GM23338 (cell line): ENCODE measurements at regions not wholly inside any gene's neighbourhood (a gene's known extent, or its start where the extent isn't known, plus 50 kb on each side); places are given as distances from the start of the nearest gene placed in this dataset.

Experiments used
- ATAC-seq: fragments of 200-7000 bp; cut with Tn5 transposase; 3 replicates; pipeline ENCODE4 v1.9.1; 2020
- DNase-seq: peaks from one replicate; pipeline ENCODE4 v3.0.0-alpha.2; 2015; ENCODE audit warnings: low spot score
- H2AFZ ChIP-seq: fragments of 200-600 bp; sonication (generic); 2 replicates; pipeline ENCODE4 v1.8.0; 2016; ENCODE audit warnings: antibody characterized with exemption, mild to moderate bottlenecking, moderate library complexity
- H3F3A ChIP-seq: fragments of 200-600 bp; sonication (generic); replicated peaks from 2 replicates; pipeline ENCODE4 v1.8.0; 2017; ENCODE audit warnings: antibody characterized with exemption, mixed run types, low read depth
- H3K27ac ChIP-seq: fragments of 200-600 bp; sonication (generic); 2 replicates; pipeline ENCODE4 v1.6.1; 2016; ENCODE audit warnings: low read depth
- H3K27me3 ChIP-seq: fragments of 200-600 bp; sonication (generic); 2 replicates; pipeline ENCODE4 v1.8.0; 2016; ENCODE audit warnings: mild to moderate bottlenecking, mixed run types, moderate library complexity; ENCODE audit not compliant: insufficient read depth
- H3K36me3 ChIP-seq: fragments of 200-600 bp; sonication (generic); 2 replicates; pipeline ENCODE4 v1.8.0; 2016; ENCODE audit warnings: mild to moderate bottlenecking; ENCODE audit not compliant: insufficient read depth
- H3K4me1 ChIP-seq: fragments of 200-600 bp; sonication (generic); 2 replicates; pipeline ENCODE4 v1.8.0; 2016; ENCODE audit warnings: mild to moderate bottlenecking, moderate library complexity; ENCODE audit not compliant: insufficient read depth
- H3K4me2 ChIP-seq: fragments of 200-600 bp; sonication (generic); 2 replicates; pipeline ENCODE4 v1.7.1; 2017; ENCODE audit warnings: mixed run types
- H3K4me3 ChIP-seq: fragments of 200-600 bp; sonication (generic); 2 replicates; pipeline ENCODE4 v1.6.1; 2016; ENCODE audit warnings: mixed run types
- H3K79me2 ChIP-seq: fragments of 200-600 bp; sonication (generic); replicated peaks from 2 replicates; pipeline ENCODE4 v1.8.0; 2017; ENCODE audit warnings: mild to moderate bottlenecking; ENCODE audit not compliant: insufficient read depth
- H3K9me2 ChIP-seq: fragments of 200-600 bp; sonication (generic); 2 replicates; pipeline ENCODE4 v1.8.0; 2017; ENCODE audit not compliant: insufficient read depth
- H4K20me1 ChIP-seq: fragments of 200-600 bp; sonication (generic); replicated peaks from 2 replicates; pipeline ENCODE4 v1.8.0; 2017; ENCODE audit warnings: mild to moderate bottlenecking; ENCODE audit not compliant: insufficient read depth
- H3K27ac Mint-ChIP-seq: 2 replicates; pipeline ENCODE4 v1.8.0; 2020; ENCODE audit warnings: inconsistent platforms, mild to moderate bottlenecking, moderate library complexity, mixed read lengths
- H3K27me3 Mint-ChIP-seq: 3 replicates; pipeline ENCODE4 v1.8.0; 2022; ENCODE audit warnings: low read depth, mild to moderate bottlenecking, moderate library complexity, mixed read lengths, inconsistent platforms; ENCODE audit not compliant: insufficient read depth, poor library complexity
- H3K36me3 Mint-ChIP-seq: 3 replicates; pipeline ENCODE4 v1.8.0; 2021; ENCODE audit warnings: low read depth, mild to moderate bottlenecking, inconsistent platforms, moderate library complexity, mixed read lengths
- H3K4me1 Mint-ChIP-seq: 3 replicates; pipeline ENCODE4 v1.8.0; 2020; ENCODE audit warnings: mild to moderate bottlenecking, inconsistent platforms, mixed read lengths
- H3K4me3 Mint-ChIP-seq: 3 replicates; pipeline ENCODE4 v1.8.0; 2021; ENCODE audit warnings: moderate library complexity, mild to moderate bottlenecking, inconsistent platforms, mixed read lengths
- H3K9me3 Mint-ChIP-seq: 3 replicates; pipeline ENCODE4 v1.8.0; 2020; ENCODE audit warnings: moderate library complexity, mild to moderate bottlenecking, inconsistent platforms, mixed read lengths
- CREB1 ChIP-seq: fragments of 250-450 bp; sonication (Bioruptor Pico); IDR thresholded peaks from 2 replicates; pipeline ENCODE4 v1.5.0; 2020; ENCODE audit warnings: low read depth, mild to moderate bottlenecking, moderate library complexity
- EZH2 ChIP-seq: fragments of 200-600 bp; sonication (generic); IDR thresholded peaks from one replicate; pipeline ENCODE4 v1.8.0; 2017; ENCODE audit warnings: antibody characterized with exemption, mild to moderate bottlenecking, low read depth; ENCODE audit not compliant: unreplicated experiment
- EZH2phosphoT487 ChIP-seq: fragments of 200-600 bp; sonication (generic); IDR thresholded peaks from one replicate; pipeline ENCODE4 v1.8.1; 2018; ENCODE audit warnings: antibody characterized with exemption; ENCODE audit not compliant: unreplicated experiment
- NANOG ChIP-seq: IDR thresholded peaks from 2 replicates; pipeline ENCODE4 v1.6.1; 2016; ENCODE audit warnings: antibody characterized with exemption, borderline replicate concordance
- POLR2AphosphoS5 ChIP-seq: IDR thresholded peaks from 2 replicates; pipeline ENCODE4 v1.6.1; 2016; ENCODE audit warnings: antibody characterized with exemption, low read depth
- STAT1 ChIP-seq: IDR thresholded peaks from one replicate; pipeline ENCODE4 v1.6.1; 2016; ENCODE audit warnings: antibody characterized with exemption; ENCODE audit not compliant: unreplicated experiment
- ZNF462 ChIP-seq: fragments of 250-450 bp; sonication (Bioruptor Pico); IDR thresholded peaks from 2 replicates; pipeline ENCODE4 v1.5.0; 2020; ENCODE audit warnings: mild to moderate bottlenecking, moderate library complexity
- TF ChIP-seq, protein P1 (sequence below): IDR thresholded peaks from 2 replicates; pipeline ENCODE4 v1.6.1; 2016; ENCODE audit warnings: antibody characterized with exemption

DNA sequence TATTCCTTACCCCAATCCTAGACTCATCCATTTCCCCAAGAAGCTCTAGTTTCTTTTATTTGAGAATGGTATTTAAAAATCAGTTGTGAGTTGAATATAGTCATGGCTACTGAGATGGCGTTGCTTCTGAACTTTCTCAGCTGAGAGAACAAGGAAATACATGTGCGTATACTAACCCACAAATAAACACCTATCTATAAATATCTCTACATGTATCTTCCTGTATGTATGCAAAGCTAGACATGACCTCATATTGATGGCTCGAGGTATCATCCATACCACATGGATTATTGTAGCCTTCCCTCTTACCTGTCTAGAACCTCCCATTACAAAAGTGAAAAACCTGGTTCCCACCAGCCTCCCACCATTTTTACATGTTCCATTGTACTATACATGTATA is 141.0 kb downstream of the UFM1 start (continued):
- TF ChIP-seq ZNF462 (CRISPR knock-in tag) (no peak), STAT1 (no peak)

GRCh38 chr13:38494445-38494844 is 144.8 kb downstream of the UFM1 start:
- Histone ChIP-seq H3K4me1 (no peaks in the 10 kb centered on the region), H3F3A (no peaks in the 10 kb centered on the region), H3K27ac (no peak overlapping the region), H4K20me1 (no peaks in the 10 kb centered on the region), H3K79me2 (no peaks in the 10 kb centered on the region), H3K36me3 (no peaks in the 10 kb centered on the region), H3K4me3 (no peak overlapping the region), H3K27me3 (no peaks in the 10 kb centered on the region), H3K9me2 (no peaks in the 10 kb centered on the region), H2AFZ (no peak overlapping the region), H3K4me2 (no peak overlapping the region)
- no peak; the same call in 1 of the 3 replicates for ATAC-seq
- Mint-ChIP-seq H3K27me3 (no peaks in the 10 kb centered on the region), H3K4me1 (no peaks in the 10 kb centered on the region), H3K9me3 (no peaks in the 10 kb centered on the region), H3K4me3 (no peak overlapping the region), H3K36me3 (no peaks in the 10 kb centered on the region; the same call in 2 of the 3 replicates), H3K27ac (no peak overlapping the region)
- no peak for DNase-seq
- TF ChIP-seq NANOG (no peak), EZH2 (no peak), EZH2phosphoT487 (no peak), CREB1 (no peak), POLR2AphosphoS5 (no peak), ZNF462 (CRISPR knock-in tag) (no peak), STAT1 (no peak)
- TF ChIP-seq, protein P1, sequence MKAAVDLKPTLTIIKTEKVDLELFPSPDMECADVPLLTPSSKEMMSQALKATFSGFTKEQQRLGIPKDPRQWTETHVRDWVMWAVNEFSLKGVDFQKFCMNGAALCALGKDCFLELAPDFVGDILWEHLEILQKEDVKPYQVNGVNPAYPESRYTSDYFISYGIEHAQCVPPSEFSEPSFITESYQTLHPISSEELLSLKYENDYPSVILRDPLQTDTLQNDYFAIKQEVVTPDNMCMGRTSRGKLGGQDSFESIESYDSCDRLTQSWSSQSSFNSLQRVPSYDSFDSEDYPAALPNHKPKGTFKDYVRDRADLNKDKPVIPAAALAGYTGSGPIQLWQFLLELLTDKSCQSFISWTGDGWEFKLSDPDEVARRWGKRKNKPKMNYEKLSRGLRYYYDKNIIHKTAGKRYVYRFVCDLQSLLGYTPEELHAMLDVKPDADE: no peak
